IMR-90 (cell line): ENCODE measurements at regions not wholly inside any gene's neighbourhood (a gene's known extent, or its start where the extent isn't known, plus 50 kb on each side); places are given as distances from the start of the nearest gene placed in this dataset.

Source experiments
- ATAC-seq: fragments of 200-7000 bp; cut with Tn5 transposase; 2 replicates; pipeline ENCODE4 v1.9.1; 2020; ENCODE audit warnings: low read depth, mild to moderate bottlenecking, moderate library complexity
- BruUV-seq: library from RNA; stranded (reverse); fragments of 400-500 nt; replicated peaks from 2 replicates; lab custom pipeline; 2021; lab: Mats Ljungman, UMichigan
- CTCF ChIA-PET: fragments of 300-600 bp; formaldehyde crosslinking; extraction: SDS; loops from one replicate; lab custom pipeline; 2021; ENCODE audit warnings: antibody characterized with exemption; lab: Yijun Ruan, JAX
- POLR2A ChIA-PET: fragments of 300-600 bp; sonication (Branson Sonifier 250); formaldehyde crosslinking; loops from one replicate; lab custom pipeline; 2022; ENCODE audit warnings: antibody characterized with exemption; ENCODE audit not compliant: unreplicated experiment; lab: Charles Lee
- DNase-seq: peaks from one replicate; pipeline ENCODE4 v3.0.0; 2013
- H2AFZ ChIP-seq: replicated peaks from 2 replicates; pipeline ENCODE3; 2013; ENCODE audit warnings: low read length, mild to moderate bottlenecking; ENCODE audit not compliant: poor library complexity
- H2AK5ac ChIP-seq: 2 replicates; pipeline ENCODE4 v1.6.1; 2013; ENCODE audit warnings: low read depth, low read length, inconsistent platforms
- H2AK9ac ChIP-seq: replicated peaks from 2 replicates; pipeline ENCODE3; 2013; ENCODE audit warnings: mild to moderate bottlenecking, low read depth, low read length, moderate library complexity; ENCODE audit not compliant: poor library complexity
- H2BK120ac ChIP-seq: 2 replicates; pipeline ENCODE4 v1.6.1; 2013; ENCODE audit warnings: low read depth, low read length, inconsistent platforms
- H2BK15ac ChIP-seq: 3 replicates; pipeline ENCODE4 v1.6.1; 2013; ENCODE audit warnings: low read depth, low read length, inconsistent platforms
- H2BK20ac ChIP-seq: 2 replicates; pipeline ENCODE4 v1.6.1; 2013; ENCODE audit warnings: low read depth, mild to moderate bottlenecking, inconsistent platforms, low read length, moderate library complexity
- H2BK5ac ChIP-seq: 2 replicates; pipeline ENCODE4 v1.6.1; 2013; ENCODE audit warnings: mild to moderate bottlenecking, low read depth, low read length, inconsistent platforms; ENCODE audit not compliant: poor library complexity, severe bottlenecking
- H3K14ac ChIP-seq: replicated peaks from 2 replicates; pipeline ENCODE4 v1.6.1; 2013; ENCODE audit warnings: low read depth, low read length, inconsistent platforms
- H3K18ac ChIP-seq: 2 replicates; pipeline ENCODE4 v1.6.1; 2013; ENCODE audit warnings: low read depth, low read length, control low read depth
- H3K23ac ChIP-seq: 2 replicates; pipeline ENCODE4 v1.6.1; 2013; ENCODE audit warnings: low read depth, low read length, inconsistent platforms
- H3K27ac ChIP-seq: 2 replicates; pipeline ENCODE4 v1.5.1; 2013; ENCODE audit warnings: mild to moderate bottlenecking, control low read depth, low read length; ENCODE audit not compliant: insufficient read depth
- H3K27me3 ChIP-seq: 2 replicates; pipeline ENCODE4 v1.6.1; 2013; ENCODE audit warnings: low read length; ENCODE audit not compliant: control insufficient read depth, insufficient read depth
- H3K36me3 ChIP-seq: 2 replicates; pipeline ENCODE4 v1.6.1; 2013; ENCODE audit warnings: low read length, mixed read lengths; ENCODE audit not compliant: control insufficient read depth, insufficient read depth
- H3K4ac ChIP-seq: 2 replicates; pipeline ENCODE4 v1.6.1; 2013; ENCODE audit warnings: low read depth, low read length, inconsistent platforms
- H3K4me1 ChIP-seq: 2 replicates; pipeline ENCODE4 v1.6.1; 2013; ENCODE audit warnings: low read length, mixed read lengths; ENCODE audit not compliant: control insufficient read depth, insufficient read depth
- H3K4me2 ChIP-seq: 2 replicates; pipeline ENCODE4 v1.6.1; 2013; ENCODE audit warnings: low read depth, mild to moderate bottlenecking, control low read depth, low read length, moderate library complexity
- H3K4me3 ChIP-seq: 2 replicates; pipeline ENCODE4 v1.5.1; 2013; ENCODE audit warnings: low read depth, mild to moderate bottlenecking, control low read depth, low read length, moderate library complexity; ENCODE audit not compliant: insufficient read depth
- H3K56ac ChIP-seq: 2 replicates; pipeline ENCODE4 v1.6.1; 2013; ENCODE audit warnings: low read length, inconsistent platforms; ENCODE audit not compliant: insufficient read depth; ENCODE audit errors: extremely low read depth
- H3K79me1 ChIP-seq, 2 experiments: 2 replicates each; pipeline ENCODE4 v1.6.1; 2013; ENCODE audit warnings: low read length in 2 of 2, inconsistent platforms in 1 of 2, low read depth in 1 of 2
- H3K9ac ChIP-seq: 2 replicates; pipeline ENCODE4 v1.6.1; 2013; ENCODE audit warnings: low read depth, low read length, control low read depth
- H3K9me1 ChIP-seq: 2 replicates; pipeline ENCODE4 v1.6.1; 2013; ENCODE audit warnings: low read length, inconsistent platforms; ENCODE audit not compliant: insufficient read depth
- H3K9me3 ChIP-seq: 2 replicates; pipeline ENCODE4 v1.6.1; 2013; ENCODE audit warnings: low read length; ENCODE audit not compliant: control insufficient read depth, insufficient read depth
- H4K20me1 ChIP-seq: 2 replicates; pipeline ENCODE4 v1.6.1; 2013; ENCODE audit warnings: low read length, inconsistent platforms; ENCODE audit not compliant: insufficient read depth
- H4K5ac ChIP-seq: 2 replicates; pipeline ENCODE4 v1.6.1; 2013; ENCODE audit warnings: mild to moderate bottlenecking, low read depth, low read length, control low read depth
- H4K8ac ChIP-seq, 2 experiments: 2 replicates each; pipeline ENCODE4 v1.6.1; 2013; ENCODE audit warnings: low read depth in 2 of 2, low read length in 2 of 2, control low read depth in 1 of 2, inconsistent platforms in 1 of 2
- H4K91ac ChIP-seq: 2 replicates; pipeline ENCODE4 v1.6.1; 2013; ENCODE audit warnings: low read depth, low read length, inconsistent platforms; ENCODE audit not compliant: insufficient read depth
- BHLHE40 ChIP-seq: fragments of 150-350 bp; IDR thresholded peaks from 2 replicates; pipeline ENCODE4 v1.6.1; 2016; ENCODE audit warnings: mild to moderate bottlenecking, low read depth, low read length
- CEBPB ChIP-seq: IDR thresholded peaks from 2 replicates; pipeline ENCODE4 v1.6.1; 2012; ENCODE audit warnings: low read depth, low read length, improper control_type of control experiment
- CHD1 ChIP-seq: IDR thresholded peaks from 2 replicates; pipeline ENCODE4 v1.6.1; 2012; ENCODE audit warnings: low read depth, low read length, improper control_type of control experiment
- CTCF ChIP-seq: conservative IDR thresholded peaks from 2 replicates; pipeline ENCODE4 v1.5.1; 2012; ENCODE audit warnings: mild to moderate bottlenecking, low read depth, low read length, improper control_type of control experiment
- ELK1 ChIP-seq: fragments of 150-350 bp; IDR thresholded peaks from 2 replicates; pipeline ENCODE4 v1.6.1; 2016; ENCODE audit warnings: low read depth, mild to moderate bottlenecking, low read length, moderate library complexity, borderline replicate concordance
- FOS ChIP-seq: fragments of 150-350 bp; IDR thresholded peaks from 2 replicates; pipeline ENCODE4 v1.6.1; 2016; ENCODE audit warnings: low read depth, low read length
- MAFK ChIP-seq: IDR thresholded peaks from 2 replicates; pipeline ENCODE4 v1.6.1; 2012; ENCODE audit warnings: low read depth, low read length, improper control_type of control experiment
- MAZ ChIP-seq: IDR thresholded peaks from 2 replicates; pipeline ENCODE4 v1.6.1; 2012; ENCODE audit warnings: low read depth, mild to moderate bottlenecking, low read length, improper control_type of control experiment, moderate library complexity, borderline replicate concordance
- MXI1 ChIP-seq: IDR thresholded peaks from 2 replicates; pipeline ENCODE4 v1.6.1; 2012; ENCODE audit warnings: low read depth, mild to moderate bottlenecking, low read length, moderate library complexity, borderline replicate concordance
- NFE2L2 ChIP-seq: fragments of 150-350 bp; IDR thresholded peaks from 2 replicates; pipeline ENCODE4 v1.6.1; 2016; ENCODE audit warnings: low read depth, mild to moderate bottlenecking, low read length
- POLR2A ChIP-seq: IDR thresholded peaks from 2 replicates; pipeline ENCODE4 v1.6.1; 2012; ENCODE audit warnings: mild to moderate bottlenecking, low read depth, low read length
- RAD21 ChIP-seq: IDR thresholded peaks from 2 replicates; pipeline ENCODE4 v1.6.1; 2012; ENCODE audit warnings: low read length, improper control_type of control experiment
- RCOR1 ChIP-seq: IDR thresholded peaks from 2 replicates; pipeline ENCODE4 v1.6.1; 2012; ENCODE audit warnings: mild to moderate bottlenecking, low read length, improper control_type of control experiment; ENCODE audit not compliant: insufficient replicate concordance
- RFX5 ChIP-seq: IDR thresholded peaks from 2 replicates; pipeline ENCODE4 v1.8.0; 2012; ENCODE audit warnings: low read depth, mild to moderate bottlenecking, low read length, moderate library complexity
- SMC3 ChIP-seq: fragments of 150-350 bp; IDR thresholded peaks from 2 replicates; pipeline ENCODE4 v1.6.1; 2016; ENCODE audit warnings: low read depth, mild to moderate bottlenecking, antibody characterized with exemption, low read length, moderate library complexity
- USF2 ChIP-seq: fragments of 150-350 bp; IDR thresholded peaks from 2 replicates; pipeline ENCODE4 v1.6.1; 2017; ENCODE audit warnings: mild to moderate bottlenecking, antibody characterized with exemption, low read length, low read depth
- WGBS, 2 experiments: methylation state at CpG; one replicate each; pipeline versions ENCODE4 v1.1.5 to v1.1.7; 2013; ENCODE audit warnings: missing lambda C conversion rate in 2 of 2; ENCODE audit not compliant: insufficient read length in 1 of 2; ENCODE audit errors: extremely low coverage in 2 of 2; 5-methylcytosine and 5-hydroxymethylcytosine counted together
- dilution Hi-C: fragments of 300-500 bp; cut with HindIII; formaldehyde crosslinking; loops from one replicate; pipeline ENCODE4 v1.14.3; 2018; ENCODE audit warnings: low sequenced_read_pairs; ENCODE audit not compliant: unreplicated experiment
- in situ Hi-C: fragments of 300-500 bp; cut with MboI; formaldehyde crosslinking; loops from 3 replicates; pipeline ENCODE4 v1.14.3; 2019; ENCODE audit warnings: low sequenced_read_pairs, inconsistent platforms, mixed read lengths
- intact Hi-C: fragments of 100-400 bp; cut with micrococcal nuclease; formaldehyde crosslinking; loops from 2 replicates; pipeline ENCODE4 v1.10.0; 2022

DNA sequence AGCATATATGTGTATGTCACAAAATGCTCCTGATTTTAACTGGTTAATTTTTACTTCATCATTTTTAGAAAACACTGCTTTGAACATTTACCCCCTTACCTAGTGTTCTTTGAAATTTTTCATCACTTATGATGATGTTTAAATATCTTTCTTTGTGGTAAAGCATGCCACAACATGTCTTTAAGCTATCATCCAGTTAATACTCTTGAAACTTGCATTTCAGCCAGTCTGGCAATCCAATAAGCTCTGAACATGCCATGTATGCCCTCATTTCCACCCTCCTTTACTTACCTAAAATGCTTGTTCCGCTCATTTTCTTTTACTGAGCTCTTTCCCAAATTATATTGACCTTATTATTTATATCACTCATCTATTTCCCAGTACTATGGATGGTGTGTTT lies 581.2 kb downstream of the RAPGEF2 start:
- Histone ChIP-seq H3K4me2 (no peak overlapping the region), H3K56ac (no peak overlapping the region), H2AK5ac (no peak overlapping the region), H3K9me3 (peaks cover 5% of the 10 kb centered on the region), H3K18ac (no peak overlapping the region), H3K36me3 (no peaks in the 10 kb centered on the region), H4K5ac (no peak overlapping the region), H4K91ac (no peak overlapping the region), H2BK20ac (no peak overlapping the region), H2BK5ac (no peak overlapping the region), H3K79me1 (no peaks in the 10 kb centered on the region), H4K20me1 (no peaks in the 10 kb centered on the region), H3K9me1 (no peaks in the 10 kb centered on the region), H2BK120ac (no peak overlapping the region), H3K27me3 (no peaks in the 10 kb centered on the region), H2AK9ac (no peak overlapping the region), H3K4me1 (no peaks in the 10 kb centered on the region), H3K9ac (no peak overlapping the region), H3K4ac (no peak overlapping the region), H3K23ac (no peak overlapping the region), H2AFZ (no peak overlapping the region), H4K8ac (no peak overlapping the region), H3K27ac (no peak overlapping the region), H3K14ac (no peak overlapping the region), H2BK15ac (no peak overlapping the region), H3K4me3 (no peak overlapping the region)
- ChIA-PET CTCF (no interaction called here), POLR2A (interaction anchor here (0.6 kb wide), 1 partner anchor 132 kb away, joined by 3 read pairs; no protein-coding TSS in a partner anchor)
- no peak for ATAC-seq
- dilution Hi-C loops (no loop called here), intact Hi-C loops (no loop called here), in situ Hi-C loops (no loop called here)
- TF ChIP-seq RAD21 (no peak), POLR2A (no peak), CEBPB (no peak), USF2 (no peak), RFX5 (no peak), MAZ (no peak), NFE2L2 (no peak), CTCF (no peak), MAFK (no peak), FOS (no peak), ELK1 (no peak), MXI1 (no peak), RCOR1 (no peak), BHLHE40 (no peak), SMC3 (no peak), CHD1 (no peak)
- no CpG with 5 or more reads among the region's 1 CpG for WGBS, 2 experiments
- no peak for DNase-seq
- no TSS peak for BruUV-seq
